ENCODE measurements at regions not wholly inside any gene's neighbourhood (a gene's known extent, or its start where the extent isn't known, plus 50 kb on each side); places are given as distances from the start of the nearest gene placed in this dataset.

GRCh38 chr11:81222491-81222890, 1511.2 kb downstream of the FAM181B start:
- TF ChIP-seq RCOR1 (IDR thresholded peaks at IDR 0.05; ENCODE audit: low read depth, low read length): no peak
- no peak for TF ChIP-seq NR3C1 (IDR thresholded peaks at IDR 0.05)
- no peak for TF ChIP-seq KDM1A (IDR thresholded peaks at IDR 0.05; ENCODE audit: low read depth)
- TF ChIP-seq CTCF (IDR thresholded peaks at IDR 0.05): no peak
- TF ChIP-seq HOXB13 (CRISPR knock-in tag; IDR thresholded peaks at IDR 0.05; ENCODE audit: low read depth): no peak
- no peak for TF ChIP-seq NFE2L2 (conservative IDR thresholded peaks at IDR 0.05; ENCODE audit: low read length)
- no peak for TF ChIP-seq SMC3 (IDR thresholded peaks at IDR 0.05)
